MV-4-11 (cell line): ENCODE measurements at regions not wholly inside any gene's neighbourhood (a gene's known extent, or its start where the extent isn't known, plus 50 kb on each side); places are given as distances from the start of the nearest gene placed in this dataset.
A peak's percentile ranks its signal among the peaks of the same experiment; 100 is the strongest.

Source experiments
- DNase-seq: peaks from one replicate; lab custom pipeline; 2025; lab: John Stamatoyannopoulos, UW

GRCh38 chr20:6492271-6493055 lies 275.0 kb upstream of the BMP2 start:
- DNase-seq, result peak; percentile 23

GRCh38 chr20:6490849-6491248 lies 276.6 kb upstream of the BMP2 start:
- peak; percentile 52 for DNase-seq

GRCh38 chr20:6489361-6490171 lies 277.9 kb upstream of the BMP2 start:
- peak; percentile 100 for DNase-seq

DNA sequence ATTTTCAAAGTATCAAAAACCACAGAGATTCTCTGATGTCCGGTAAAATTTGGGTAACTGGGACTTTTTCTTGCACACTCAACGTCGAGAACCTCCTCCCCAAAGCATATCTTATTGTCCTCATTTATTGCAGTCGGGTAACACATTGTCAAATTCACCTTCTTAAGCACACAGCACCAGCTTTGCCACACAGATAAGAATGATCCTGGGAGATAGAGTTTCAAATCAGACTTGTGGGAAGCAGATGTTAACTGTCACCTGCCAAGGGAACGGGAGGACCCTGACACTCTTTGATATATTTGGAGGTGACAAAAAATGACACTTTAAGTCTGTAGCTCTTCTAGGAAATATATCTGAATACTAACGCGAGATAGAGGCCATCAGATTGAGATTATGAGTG lies 282.1 kb upstream of the BMP2 start:
- DNase-seq, result no peak

DNA sequence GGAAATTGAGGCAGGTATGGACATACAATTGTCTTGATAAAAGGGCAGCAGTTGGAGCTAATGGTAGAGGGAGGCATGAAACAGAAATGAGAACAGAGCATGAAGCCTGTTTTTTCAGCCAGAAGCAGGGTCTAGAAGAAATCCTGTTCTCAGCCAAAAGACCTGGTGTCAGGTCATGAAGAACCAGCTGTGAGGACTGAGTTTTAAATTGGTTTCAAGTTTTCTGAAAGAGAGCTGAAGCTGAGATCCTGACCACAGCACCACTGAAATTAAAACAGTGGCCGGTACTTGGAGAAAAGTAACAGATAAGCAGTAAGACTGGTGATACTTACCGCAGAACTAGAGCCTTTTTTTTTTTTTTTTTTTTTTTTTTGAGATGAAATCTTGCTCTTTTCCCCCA lies 283.8 kb upstream of the BMP2 start:
- DNase-seq, result no peak

DNA sequence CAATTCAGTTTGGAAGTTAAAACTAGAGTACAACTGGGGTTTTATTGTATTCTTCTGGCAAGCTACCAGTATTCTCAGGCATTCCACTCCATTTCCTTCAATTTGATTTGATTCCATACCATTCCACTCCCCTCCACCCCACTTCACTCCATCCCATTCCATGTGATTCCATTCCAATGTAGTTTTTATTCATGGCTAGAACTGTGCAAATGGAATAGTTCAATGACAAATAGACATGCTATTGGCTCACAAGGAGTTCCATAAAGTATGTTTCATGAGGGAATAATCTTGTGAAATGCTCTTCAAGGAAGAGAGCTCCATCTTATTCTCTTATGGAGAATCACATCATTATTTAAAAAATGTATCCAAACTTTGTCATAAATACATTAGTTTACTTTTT lies 285.0 kb upstream of the BMP2 start:
- no peak for DNase-seq

DNA sequence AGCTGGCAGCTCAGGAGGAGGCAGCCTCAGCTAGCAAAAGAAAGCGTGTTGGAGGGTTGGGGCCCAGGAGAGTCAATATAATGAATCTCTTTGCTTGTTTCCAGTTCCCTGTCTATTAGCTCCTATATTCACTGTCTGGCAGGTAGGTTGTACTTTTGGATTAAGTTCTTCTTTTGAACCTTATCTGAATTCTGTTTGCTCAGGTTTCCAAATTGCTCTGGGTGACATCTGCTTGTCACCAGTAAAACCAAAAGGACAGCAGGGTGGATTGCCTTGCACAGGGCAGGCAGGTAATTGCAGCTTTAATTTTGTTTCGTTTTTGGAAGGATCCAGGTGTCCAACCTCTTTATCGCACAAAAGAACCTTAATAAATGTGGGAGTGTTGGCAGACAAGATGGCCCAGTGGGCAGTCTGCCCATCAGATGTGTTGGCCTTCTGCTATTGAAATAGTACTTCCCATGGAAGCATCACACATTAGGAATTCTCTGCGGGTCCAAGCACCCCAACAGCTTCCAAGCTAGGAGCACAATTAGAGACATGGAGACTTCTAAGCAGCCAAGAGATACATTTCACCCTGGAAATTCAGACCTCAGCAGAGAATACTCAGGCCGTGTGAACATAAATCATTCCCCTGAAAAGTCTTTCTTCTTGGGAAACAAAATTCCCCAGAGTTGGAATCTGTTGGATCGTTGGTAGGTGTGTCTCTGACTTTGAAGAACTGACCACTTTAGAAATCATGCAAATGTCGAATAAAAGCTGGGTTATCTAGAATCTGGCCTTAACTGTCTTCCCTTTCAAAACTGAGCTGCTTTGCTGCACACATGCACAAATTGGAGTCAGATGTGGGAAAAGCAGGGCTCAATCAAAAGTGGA lies 286.9 kb upstream of the BMP2 start:
- no peak for DNase-seq

- DNase-seq, result peak; percentile 69
These were observed 294.3 kb upstream of the BMP2 start for GRCh38 chr20:6473197-6473596.

DNA sequence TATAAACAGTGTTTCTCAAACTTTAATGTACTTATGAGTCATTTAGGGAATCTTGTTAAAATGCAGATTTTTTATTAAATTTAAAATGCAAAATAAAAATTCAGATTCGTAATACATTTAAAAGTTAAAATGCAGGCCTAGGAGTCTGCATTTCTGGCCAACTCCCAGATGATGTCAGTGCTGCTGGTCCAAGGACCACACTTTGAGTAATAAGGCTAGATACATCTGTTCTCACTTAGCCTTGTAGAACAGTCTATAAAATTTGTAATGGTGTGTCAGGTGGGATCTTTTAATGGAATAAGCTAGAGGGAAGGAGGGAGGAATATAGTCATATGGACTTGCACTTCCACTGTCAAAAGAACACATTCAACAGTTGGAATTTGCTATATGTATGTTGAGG lies 295.6 kb upstream of the BMP2 start:
- no peak for DNase-seq

GRCh38 chr20:6471110-6471647 lies 296.3 kb upstream of the BMP2 start:
- no peak for DNase-seq

DNA sequence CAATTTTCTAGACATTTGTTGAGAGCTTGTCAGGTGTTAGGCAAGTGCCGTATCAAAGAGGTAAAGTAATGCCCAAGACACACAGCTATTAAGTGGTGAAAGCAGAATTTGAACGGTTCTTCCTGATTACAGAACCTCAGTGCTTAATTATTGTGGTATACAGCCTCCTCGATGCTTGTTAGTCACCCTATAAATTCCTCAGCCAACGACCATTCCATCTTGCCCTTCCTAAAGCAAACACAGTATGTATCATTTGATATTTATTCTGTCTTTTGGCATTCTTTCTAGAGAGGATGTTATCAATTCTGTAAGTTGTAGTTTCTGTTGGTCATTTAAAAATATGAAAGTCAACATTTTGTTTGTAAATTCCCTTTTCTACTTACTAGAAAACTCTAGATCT lies 297.8 kb upstream of the BMP2 start:
- no peak for DNase-seq

DNA sequence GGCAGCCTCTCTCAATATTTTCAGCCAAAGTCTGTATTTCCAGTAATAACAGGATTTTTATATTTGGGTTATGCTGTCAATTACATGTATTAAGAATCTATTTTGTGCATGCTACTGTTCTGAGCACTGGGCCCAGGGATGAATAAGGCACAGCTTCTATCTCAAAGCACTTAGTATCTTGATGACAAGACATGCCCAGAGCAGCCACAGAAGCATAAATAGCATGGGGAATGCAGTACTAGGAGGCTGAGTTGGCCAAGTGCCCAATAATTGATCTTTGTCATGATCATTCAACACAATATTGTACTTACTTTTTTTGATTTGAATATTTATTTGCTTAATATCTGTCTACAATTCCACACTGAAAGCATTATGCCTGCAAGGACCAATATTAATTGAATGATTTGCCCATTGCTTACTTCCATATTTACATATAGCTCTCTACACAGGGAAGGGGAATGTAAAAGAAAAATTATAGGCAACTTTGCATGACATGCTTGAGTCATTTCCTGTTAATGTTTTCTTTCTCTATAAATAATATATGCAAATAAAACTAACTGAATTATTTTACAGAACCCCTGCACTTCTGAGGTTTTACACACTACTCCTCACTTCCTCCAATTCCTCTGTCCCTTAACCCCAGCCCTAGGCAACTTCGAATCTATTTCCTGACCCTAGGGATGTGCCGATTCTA lies 298.9 kb upstream of the BMP2 start:
- DNase-seq, result peak; percentile 87

DNA sequence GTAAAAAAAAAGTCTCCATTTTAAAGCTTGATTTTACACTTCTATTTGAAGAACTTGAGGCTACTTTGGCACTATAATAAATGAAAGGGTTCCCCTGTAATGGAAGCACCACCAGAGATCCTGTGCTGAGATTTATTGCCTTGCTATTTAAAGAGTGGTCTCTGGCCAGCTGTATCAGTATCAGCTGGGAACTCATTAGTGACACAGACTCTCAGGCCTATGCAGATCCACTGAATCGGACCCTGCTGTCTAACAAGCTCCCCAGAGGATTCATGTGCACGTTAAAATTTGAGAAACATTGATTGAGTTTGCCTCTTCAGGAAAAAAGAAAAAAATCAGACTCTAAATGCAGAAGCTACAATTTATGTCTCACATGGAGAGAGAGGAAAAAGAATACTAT lies 299.9 kb upstream of the BMP2 start:
- no peak for DNase-seq

GRCh38 chr20:6466075-6466810 lies 301.2 kb upstream of the BMP2 start:
- DNase-seq, result peak; percentile 62

DNA sequence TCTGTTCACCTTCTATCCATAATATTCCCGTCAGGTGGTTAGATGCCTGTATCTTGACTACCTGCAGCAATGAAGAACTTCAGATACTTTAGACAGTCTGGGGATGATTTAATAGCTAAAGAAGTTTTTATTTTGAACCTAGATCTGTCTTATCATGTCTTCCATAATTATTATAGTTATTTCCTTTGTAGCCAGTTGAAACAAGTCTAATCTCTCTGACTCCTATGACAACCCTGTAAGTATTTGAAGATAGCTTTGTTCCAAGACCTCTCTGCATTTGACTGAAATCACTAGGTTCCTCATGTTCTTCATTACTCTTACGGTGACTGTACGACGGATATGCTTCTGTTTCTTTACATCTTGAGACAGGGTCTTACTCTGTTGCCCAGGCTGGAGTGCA lies 316.6 kb upstream of the BMP2 start:
- no peak for DNase-seq

- DNase-seq, result no peak
These were observed 317.6 kb upstream of the FERMT1 start for GRCh38 chr20:6440443-6440799.

GRCh38 chr20:6439737-6440442 lies 317.1 kb upstream of the FERMT1 start:
- DNase-seq, result no peak

DNA sequence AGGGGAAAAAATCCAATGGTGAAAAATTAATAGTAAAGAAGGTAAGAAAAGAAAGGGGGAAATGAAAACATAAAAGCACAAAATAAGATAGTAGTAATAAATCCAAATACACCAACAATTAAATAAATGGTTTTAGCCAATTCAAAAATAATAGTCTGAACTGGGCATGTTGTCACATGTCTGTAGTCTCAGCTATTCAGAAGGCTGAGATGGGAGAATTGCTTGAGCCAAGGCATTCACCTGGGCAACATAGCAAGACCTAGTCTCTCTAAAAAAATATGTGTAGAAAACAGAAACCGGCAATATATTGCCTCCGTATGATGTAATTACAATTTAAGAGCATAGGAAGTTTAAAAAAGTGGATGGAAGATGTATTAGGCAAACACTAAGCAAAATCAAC lies 311.3 kb upstream of the FERMT1 start:
- DNase-seq, result no peak

- no peak for DNase-seq
These were observed 307.6 kb upstream of the FERMT1 start for GRCh38 chr20:6430381-6430780.

GRCh38 chr20:6426287-6426891 lies 303.6 kb upstream of the FERMT1 start:
- DNase-seq, result peak; percentile 81
